ENCODE measurements at regions not wholly inside any gene's neighbourhood (a gene's known extent, or its start where the extent isn't known, plus 50 kb on each side); places are given as distances from the start of the nearest gene placed in this dataset.

DNA sequence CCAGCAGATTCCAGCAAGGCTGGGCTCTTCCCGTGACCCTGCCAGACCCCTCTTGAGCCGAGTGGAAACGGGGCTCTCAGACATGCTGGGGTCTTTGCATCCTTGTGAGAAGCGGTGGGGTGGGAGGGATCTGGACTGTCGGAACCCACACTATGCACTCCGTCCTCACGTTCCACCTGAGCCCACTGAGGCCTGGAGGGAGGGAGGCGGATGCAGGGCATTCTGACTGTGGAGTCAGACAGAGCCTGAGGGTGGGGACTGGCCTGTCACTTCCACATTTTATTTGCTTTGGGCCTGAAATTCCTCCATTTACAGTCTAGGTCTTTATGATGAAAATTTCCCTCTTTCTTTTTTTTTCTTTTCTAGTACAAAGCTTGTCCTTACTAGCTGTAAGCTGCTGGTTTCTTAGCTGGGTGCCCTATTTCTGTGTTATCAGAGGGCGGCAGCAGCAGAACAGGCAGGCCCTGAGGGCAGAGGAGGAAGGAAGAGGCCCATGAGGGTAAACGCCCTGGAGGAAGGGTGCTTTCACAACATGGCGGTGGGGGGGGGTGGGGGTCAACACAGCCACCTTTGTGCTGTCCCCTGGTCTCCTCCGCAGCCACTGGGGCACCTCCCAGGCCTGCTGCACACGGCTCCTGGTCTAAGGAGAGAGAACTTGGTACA lies 373.5 kb upstream of the MYT1L start:
- TF ChIP-seq, protein P1, sequence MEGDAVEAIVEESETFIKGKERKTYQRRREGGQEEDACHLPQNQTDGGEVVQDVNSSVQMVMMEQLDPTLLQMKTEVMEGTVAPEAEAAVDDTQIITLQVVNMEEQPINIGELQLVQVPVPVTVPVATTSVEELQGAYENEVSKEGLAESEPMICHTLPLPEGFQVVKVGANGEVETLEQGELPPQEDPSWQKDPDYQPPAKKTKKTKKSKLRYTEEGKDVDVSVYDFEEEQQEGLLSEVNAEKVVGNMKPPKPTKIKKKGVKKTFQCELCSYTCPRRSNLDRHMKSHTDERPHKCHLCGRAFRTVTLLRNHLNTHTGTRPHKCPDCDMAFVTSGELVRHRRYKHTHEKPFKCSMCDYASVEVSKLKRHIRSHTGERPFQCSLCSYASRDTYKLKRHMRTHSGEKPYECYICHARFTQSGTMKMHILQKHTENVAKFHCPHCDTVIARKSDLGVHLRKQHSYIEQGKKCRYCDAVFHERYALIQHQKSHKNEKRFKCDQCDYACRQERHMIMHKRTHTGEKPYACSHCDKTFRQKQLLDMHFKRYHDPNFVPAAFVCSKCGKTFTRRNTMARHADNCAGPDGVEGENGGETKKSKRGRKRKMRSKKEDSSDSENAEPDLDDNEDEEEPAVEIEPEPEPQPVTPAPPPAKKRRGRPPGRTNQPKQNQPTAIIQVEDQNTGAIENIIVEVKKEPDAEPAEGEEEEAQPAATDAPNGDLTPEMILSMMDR (IDR thresholded peaks at IDR 0.05; ENCODE audit: low read depth, low read length): no peak
- TF ChIP-seq EZH2phosphoT487 (IDR thresholded peaks at IDR 0.05; ENCODE audit: low read depth): no peak
